GM23338 (cell line): ENCODE measurements at regions not wholly inside any gene's neighbourhood (a gene's known extent, or its start where the extent isn't known, plus 50 kb on each side); places are given as distances from the start of the nearest gene placed in this dataset.

Experiments
- CREB1 ChIP-seq: fragments of 250-450 bp; sonication (Bioruptor Pico); IDR thresholded peaks from 2 replicates; pipeline ENCODE4 v1.5.0; 2020; ENCODE audit warnings: low read depth, mild to moderate bottlenecking, moderate library complexity
- CTCF ChIP-seq, 2 experiments: fragments of 200-600 bp in 1 of 2; sonication (generic) in 1 of 2; conservative IDR thresholded peaks; 2 replicates each; pipeline versions ENCODE4 v1.5.1 to v1.6.1; 2016 to 2017; ENCODE audit warnings: antibody characterized with exemption in 2 of 2, low read depth in 2 of 2, mild to moderate bottlenecking in 2 of 2, moderate library complexity in 1 of 2
- ETS1 ChIP-seq: IDR thresholded peaks from 2 replicates; pipeline ENCODE4 v1.6.1; 2016; ENCODE audit warnings: antibody characterized with exemption
- EZH2 ChIP-seq: fragments of 200-600 bp; sonication (generic); IDR thresholded peaks from one replicate; pipeline ENCODE4 v1.8.0; 2017; ENCODE audit warnings: antibody characterized with exemption, mild to moderate bottlenecking, low read depth; ENCODE audit not compliant: unreplicated experiment
- EZH2phosphoT487 ChIP-seq: fragments of 200-600 bp; sonication (generic); IDR thresholded peaks from one replicate; pipeline ENCODE4 v1.8.1; 2018; ENCODE audit warnings: antibody characterized with exemption; ENCODE audit not compliant: unreplicated experiment
- JUNB ChIP-seq: IDR thresholded peaks from one replicate; pipeline ENCODE4 v1.6.1; 2016; ENCODE audit warnings: antibody characterized with exemption; ENCODE audit not compliant: unreplicated experiment
- NANOG ChIP-seq: IDR thresholded peaks from 2 replicates; pipeline ENCODE4 v1.6.1; 2016; ENCODE audit warnings: antibody characterized with exemption, borderline replicate concordance
- POLR2AphosphoS5 ChIP-seq: IDR thresholded peaks from 2 replicates; pipeline ENCODE4 v1.6.1; 2016; ENCODE audit warnings: antibody characterized with exemption, low read depth
- REST ChIP-seq: IDR thresholded peaks from one replicate; pipeline ENCODE4 v1.6.1; 2018; ENCODE audit warnings: antibody characterized with exemption; ENCODE audit not compliant: unreplicated experiment
- STAT1 ChIP-seq: IDR thresholded peaks from one replicate; pipeline ENCODE4 v1.6.1; 2016; ENCODE audit warnings: antibody characterized with exemption; ENCODE audit not compliant: unreplicated experiment
- ZNF114 ChIP-seq: fragments of 250-450 bp; sonication (Bioruptor Pico); IDR thresholded peaks from 2 replicates; pipeline ENCODE4 v1.5.0; 2020; ENCODE audit warnings: mild to moderate bottlenecking, moderate library complexity
- ZNF331 ChIP-seq: fragments of 250-450 bp; sonication (Bioruptor Pico); IDR thresholded peaks from 2 replicates; pipeline ENCODE4 v1.5.0; 2020; ENCODE audit warnings: low read depth, mild to moderate bottlenecking, moderate library complexity

- TF ChIP-seq CREB1: no peak
- no peak for TF ChIP-seq CTCF (conservative IDR thresholded peaks at IDR 0.05; ENCODE audit: low read depth in 2 of 2)
- no peak for TF ChIP-seq POLR2AphosphoS5
- no peak for TF ChIP-seq EZH2
- TF ChIP-seq REST: no peak
- no peak for TF ChIP-seq STAT1
- TF ChIP-seq ZNF114: no peak
- TF ChIP-seq JUNB: no peak
- TF ChIP-seq EZH2phosphoT487: no peak
- TF ChIP-seq NANOG: no peak
- no peak for TF ChIP-seq ZNF331 (CRISPR knock-in tag)
- TF ChIP-seq ETS1: no peak
Observed at GRCh38 chr12:34398366-34398705, 376.0 kb downstream of the ALG10 start.
